ENCODE measurements at regions not wholly inside any gene's neighbourhood (a gene's known extent, or its start where the extent isn't known, plus 50 kb on each side); places are given as distances from the start of the nearest gene placed in this dataset.

DNA sequence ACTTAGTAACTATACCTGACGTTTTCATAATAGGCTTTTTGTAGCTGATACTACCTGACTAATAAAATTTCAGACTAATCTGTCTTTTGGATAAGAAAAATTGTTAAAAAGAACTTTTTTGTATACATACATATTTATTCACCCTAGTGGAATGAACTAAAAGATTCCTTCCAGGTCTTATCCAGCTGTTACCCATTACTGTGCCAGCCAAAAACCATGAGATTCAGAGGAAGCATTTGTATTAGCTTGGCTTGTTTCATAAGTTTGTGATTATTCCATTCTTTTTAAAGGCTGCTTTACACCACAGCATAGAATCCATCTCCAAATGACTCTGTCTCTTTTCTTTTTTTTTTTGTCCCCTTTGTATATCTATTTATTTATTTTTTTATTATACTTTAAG lies 149.4 kb downstream of the FAT4 start:
- TF ChIP-seq, protein P1, sequence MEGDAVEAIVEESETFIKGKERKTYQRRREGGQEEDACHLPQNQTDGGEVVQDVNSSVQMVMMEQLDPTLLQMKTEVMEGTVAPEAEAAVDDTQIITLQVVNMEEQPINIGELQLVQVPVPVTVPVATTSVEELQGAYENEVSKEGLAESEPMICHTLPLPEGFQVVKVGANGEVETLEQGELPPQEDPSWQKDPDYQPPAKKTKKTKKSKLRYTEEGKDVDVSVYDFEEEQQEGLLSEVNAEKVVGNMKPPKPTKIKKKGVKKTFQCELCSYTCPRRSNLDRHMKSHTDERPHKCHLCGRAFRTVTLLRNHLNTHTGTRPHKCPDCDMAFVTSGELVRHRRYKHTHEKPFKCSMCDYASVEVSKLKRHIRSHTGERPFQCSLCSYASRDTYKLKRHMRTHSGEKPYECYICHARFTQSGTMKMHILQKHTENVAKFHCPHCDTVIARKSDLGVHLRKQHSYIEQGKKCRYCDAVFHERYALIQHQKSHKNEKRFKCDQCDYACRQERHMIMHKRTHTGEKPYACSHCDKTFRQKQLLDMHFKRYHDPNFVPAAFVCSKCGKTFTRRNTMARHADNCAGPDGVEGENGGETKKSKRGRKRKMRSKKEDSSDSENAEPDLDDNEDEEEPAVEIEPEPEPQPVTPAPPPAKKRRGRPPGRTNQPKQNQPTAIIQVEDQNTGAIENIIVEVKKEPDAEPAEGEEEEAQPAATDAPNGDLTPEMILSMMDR (IDR thresholded peaks at IDR 0.05; ENCODE audit: insufficient read depth, low read depth, low read length): no peak
- no peak for TF ChIP-seq EZH2 (IDR thresholded peaks at IDR 0.05; ENCODE audit: insufficient read depth, low read length)
